Lower lobe of right lung (tissue), 2 donors: ENCODE measurements at regions not wholly inside any gene's neighbourhood (a gene's known extent, or its start where the extent isn't known, plus 50 kb on each side); places are given as distances from the start of the nearest gene placed in this dataset.
A peak's percentile ranks its signal among the peaks of the same experiment; 100 is the strongest.
"Not testable (repeated sequence)": the region's sequence is repeated elsewhere in the genome, so short reads cannot be mapped to it uniquely, and the experiment has no call there.

Experiments used
- ATAC-seq, 2 donors: fragments of 200-7000 bp; cut with Tn5 transposase; one replicate each; pipeline ENCODE4 v1.9.1; 2020 to 2022; ENCODE audit warnings: mild to moderate bottlenecking in 2 of 2, moderate library complexity in 2 of 2
- DNase-seq: peaks from one replicate; pipeline ENCODE4 v3.0.0-alpha.2; 2020
- H3K27ac ChIP-seq: fragments of 200-600 bp; one replicate; pipeline ENCODE4 v1.8.0; 2022
- H3K27me3 ChIP-seq: fragments of 200-600 bp; one replicate; pipeline ENCODE4 v1.8.0; 2022; ENCODE audit warnings: low read depth
- H3K36me3 ChIP-seq: fragments of 200-600 bp; one replicate; pipeline ENCODE4 v1.8.0; 2022; ENCODE audit warnings: mild to moderate bottlenecking
- H3K4me1 ChIP-seq: fragments of 200-600 bp; one replicate; pipeline ENCODE4 v1.8.0; 2022
- H3K4me3 ChIP-seq: fragments of 200-600 bp; one replicate; pipeline ENCODE4 v1.8.0; 2022; ENCODE audit warnings: mild to moderate bottlenecking
- H3K9me3 ChIP-seq: fragments of 200-600 bp; one replicate; pipeline ENCODE4 v1.8.0; 2022
- CTCF ChIP-seq: fragments of 200-600 bp; IDR thresholded peaks from one replicate; pipeline ENCODE4 v1.8.0; 2022; ENCODE audit warnings: antibody characterized with exemption, mild to moderate bottlenecking
- intact Hi-C: fragments of 100-400 bp; cut with DNase I; formaldehyde crosslinking; loops from one replicate; pipeline ENCODE4 v1.11.0; 2022
- donor health status: DM: no; HTN: yes; CAD: no; lungs with severe emphysema.

- no peak for TF ChIP-seq CTCF
- no peaks in the 10 kb centered on the region for H3K4me1 ChIP-seq
- intact Hi-C loops, result no loop called here
- no peaks in the 10 kb centered on the region for H3K36me3 ChIP-seq
- no peaks in the 10 kb centered on the region for H3K9me3 ChIP-seq
- DNase-seq (no peak), ATAC-seq (no peak)
- no peak overlapping the region for H3K4me3 ChIP-seq
- no peak overlapping the region for H3K27ac ChIP-seq
- H3K27me3 ChIP-seq, result no peaks in the 10 kb centered on the region
Measured at GRCh38 chr12:19912991-19913390, 455.3 kb upstream of the PDE3A start.

GRCh38 chr12:19915392-19916195, 452.7 kb upstream of the PDE3A start:
- no peak overlapping the region for H3K27ac ChIP-seq

GRCh38 chr12:19916196-19916753, 452.1 kb upstream of the PDE3A start:
- DNase-seq (no peak), ATAC-seq (no peak)
- no peak overlapping the region for H3K4me3 ChIP-seq
- TF ChIP-seq CTCF, result no peak
- intact Hi-C loops, result no loop called here
- H3K36me3 ChIP-seq, result no peaks in the 10 kb centered on the region
- H3K4me1 ChIP-seq, result no peaks in the 10 kb centered on the region
- H3K27me3 ChIP-seq, result no peaks in the 10 kb centered on the region
- no peak overlapping the region for H3K27ac ChIP-seq
- H3K9me3 ChIP-seq, result no peaks in the 10 kb centered on the region

More at GRCh38 chr12:19915392-19916195, 452.7 kb upstream of the PDE3A start:
- intact Hi-C loops, result no loop called here
- DNase-seq (no peak), ATAC-seq (peak in 1 of 2 donors; percentile 55)
- H3K36me3 ChIP-seq, result no peaks in the 10 kb centered on the region
- peak; percentile 56 for TF ChIP-seq CTCF
- no peaks in the 10 kb centered on the region for H3K4me1 ChIP-seq
- H3K9me3 ChIP-seq, result no peaks in the 10 kb centered on the region
- no peak overlapping the region for H3K4me3 ChIP-seq
- no peaks in the 10 kb centered on the region for H3K27me3 ChIP-seq

GRCh38 chr12:19916974-19917373, 451.4 kb upstream of the PDE3A start:
- no peaks in the 10 kb centered on the region for H3K27me3 ChIP-seq
- no peak overlapping the region for H3K4me3 ChIP-seq
- intact Hi-C loops, result no loop called here
- no peaks in the 10 kb centered on the region for H3K9me3 ChIP-seq
- TF ChIP-seq CTCF, result no peak
- no peak overlapping the region for H3K27ac ChIP-seq
- no peaks in the 10 kb centered on the region for H3K36me3 ChIP-seq
- H3K4me1 ChIP-seq, result no peaks in the 10 kb centered on the region
- ATAC-seq (no peak), DNase-seq (no peak)

GRCh38 chr12:19921716-19922115, 446.6 kb upstream of the PDE3A start:
- ATAC-seq, H3K36me3 ChIP-seq, H3K4me1 ChIP-seq, DNase-seq, intact Hi-C loops, H3K27me3 ChIP-seq, H3K27ac ChIP-seq, H3K9me3 ChIP-seq, H3K4me3 ChIP-seq: not testable (repeated sequence)

GRCh38 chr12:19922717-19923116, 445.6 kb upstream of the PDE3A start:
- ATAC-seq, result no peak
- intact Hi-C loops, result no loop called here
- no peak for TF ChIP-seq CTCF

More at GRCh38 chr12:19922717-19923116, 445.6 kb upstream of the PDE3A start:
- Histone ChIP-seq H3K4me3 (no peak overlapping the region), H3K27ac (no peak overlapping the region), H3K36me3 (no peaks in the 10 kb centered on the region), H3K9me3 (no peaks in the 10 kb centered on the region), H3K4me1 (no peaks in the 10 kb centered on the region), H3K27me3 (no peaks in the 10 kb centered on the region)
- DNase-seq, result no peak
